ENCODE measurements at regions not wholly inside any gene's neighbourhood (a gene's known extent, or its start where the extent isn't known, plus 50 kb on each side); places are given as distances from the start of the nearest gene placed in this dataset.

GRCh38 chr12:89781946-89782550 lies 73.4 kb upstream of the ATP2B1 start:
- no peaks in the 10 kb centered on the region for H3K27me3 ChIP-seq (ENCODE audit: insufficient read depth, low read length)

GRCh38 chr12:89781156-89781555 lies 72.5 kb upstream of the ATP2B1 start:
- no peaks in the 10 kb centered on the region for H3K36me3 ChIP-seq (ENCODE audit: insufficient read depth, low read length)
- H3K4me3 ChIP-seq (ENCODE audit: low read depth, low read length) = no peak overlapping the region
- no peaks in the 10 kb centered on the region for H3K79me2 ChIP-seq (ENCODE audit: control insufficient read depth, insufficient read depth, low read length, unreplicated experiment)
- H3K27ac ChIP-seq (ENCODE audit: low read depth, low read length) = no peak overlapping the region
- H3K27me3 ChIP-seq (ENCODE audit: insufficient read depth, low read length) = no peaks in the 10 kb centered on the region
- no peaks in the 10 kb centered on the region for H3K4me1 ChIP-seq (ENCODE audit: control insufficient read depth, insufficient read depth, low read length, unreplicated experiment)
- no peak overlapping the region for H2AFZ ChIP-seq (ENCODE audit: low read length, unreplicated experiment)

More at GRCh38 chr12:89781946-89782550, 73.4 kb upstream of the ATP2B1 start:
- Histone ChIP-seq H3K79me2 (ENCODE audit: control insufficient read depth, insufficient read depth, low read length, unreplicated experiment) (no peaks in the 10 kb centered on the region), H3K4me1 (ENCODE audit: control insufficient read depth, insufficient read depth, low read length, unreplicated experiment) (no peaks in the 10 kb centered on the region), H3K4me3 (ENCODE audit: low read depth, low read length) (no peak overlapping the region), H2AFZ (ENCODE audit: low read length, unreplicated experiment) (no peak overlapping the region), H3K27ac (ENCODE audit: low read depth, low read length) (no peak overlapping the region), H3K36me3 (ENCODE audit: insufficient read depth, low read length) (no peaks in the 10 kb centered on the region)

DNA sequence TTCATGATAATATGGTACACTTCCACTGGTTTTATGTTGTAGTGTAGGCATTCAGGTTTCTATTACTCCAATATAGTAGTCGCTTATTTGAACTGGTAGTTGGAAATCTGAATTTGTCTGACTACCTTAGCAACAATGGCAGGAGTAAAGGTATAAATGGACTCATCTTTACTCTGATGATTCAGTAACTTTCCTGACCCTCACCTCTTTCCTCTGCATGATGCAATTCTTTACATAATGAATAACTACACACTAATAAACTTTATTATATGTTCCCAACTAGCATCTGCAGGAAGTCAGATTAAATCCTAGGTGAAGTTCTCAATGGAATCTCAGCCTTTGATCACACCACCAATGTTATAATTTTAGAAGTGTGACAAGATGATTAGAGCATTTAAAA lies 70.5 kb upstream of the ATP2B1 start:
- Histone ChIP-seq H3K36me3 (ENCODE audit: insufficient read depth, low read length) (no peaks in the 10 kb centered on the region), H3K4me3 (ENCODE audit: low read depth, low read length) (no peak overlapping the region), H3K4me1 (ENCODE audit: control insufficient read depth, insufficient read depth, low read length, unreplicated experiment) (no peaks in the 10 kb centered on the region), H2AFZ (ENCODE audit: low read length, unreplicated experiment) (no peak overlapping the region), H3K79me2 (ENCODE audit: control insufficient read depth, insufficient read depth, low read length, unreplicated experiment) (no peaks in the 10 kb centered on the region), H3K27ac (ENCODE audit: low read depth, low read length) (no peak overlapping the region), H3K27me3 (ENCODE audit: insufficient read depth, low read length) (no peaks in the 10 kb centered on the region)

- Histone ChIP-seq H3K27ac (ENCODE audit: low read depth, low read length) (no peak overlapping the region), H3K4me3 (ENCODE audit: low read depth, low read length) (no peak overlapping the region), H3K36me3 (ENCODE audit: insufficient read depth, low read length) (no peaks in the 10 kb centered on the region), H3K79me2 (ENCODE audit: control insufficient read depth, insufficient read depth, low read length, unreplicated experiment) (no peaks in the 10 kb centered on the region), H3K4me1 (ENCODE audit: control insufficient read depth, insufficient read depth, low read length, unreplicated experiment) (no peaks in the 10 kb centered on the region), H2AFZ (ENCODE audit: low read length, unreplicated experiment) (no peak overlapping the region), H3K27me3 (ENCODE audit: insufficient read depth, low read length) (no peaks in the 10 kb centered on the region)
These were observed 69.2 kb upstream of the ATP2B1 start for GRCh38 chr12:89777733-89778379.

DNA sequence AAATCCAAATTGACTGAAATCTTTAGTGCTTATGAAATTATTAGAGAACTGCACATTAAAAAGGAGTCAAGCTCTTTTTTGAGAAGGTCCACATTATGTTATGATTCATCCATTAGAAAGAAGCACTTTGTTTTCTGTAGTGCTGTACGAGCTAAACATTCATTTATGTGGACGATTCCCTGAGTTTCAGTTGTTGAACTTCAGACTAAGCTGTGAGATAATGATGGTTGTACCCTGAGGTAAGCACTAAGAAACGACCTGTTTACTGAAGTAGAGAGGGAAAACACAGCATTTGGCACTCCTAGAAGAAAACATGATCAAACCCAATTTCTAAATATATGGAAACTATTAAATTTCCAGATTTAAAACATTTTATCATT lies 67.3 kb upstream of the ATP2B1 start:
- no peaks in the 10 kb centered on the region for H3K4me1 ChIP-seq (ENCODE audit: control insufficient read depth, insufficient read depth, low read length, unreplicated experiment)
- H3K79me2 ChIP-seq (ENCODE audit: control insufficient read depth, insufficient read depth, low read length, unreplicated experiment) = no peaks in the 10 kb centered on the region

GRCh38 chr12:89775063-89775985 lies 66.7 kb upstream of the ATP2B1 start:
- Histone ChIP-seq H3K79me2 (ENCODE audit: control insufficient read depth, insufficient read depth, low read length, unreplicated experiment) (no peaks in the 10 kb centered on the region), H2AFZ (ENCODE audit: low read length, unreplicated experiment) (no peak overlapping the region), H3K27me3 (ENCODE audit: insufficient read depth, low read length) (no peaks in the 10 kb centered on the region), H3K36me3 (ENCODE audit: insufficient read depth, low read length) (no peaks in the 10 kb centered on the region), H3K27ac (ENCODE audit: low read depth, low read length) (no peak overlapping the region), H3K4me3 (ENCODE audit: low read depth, low read length) (no peak overlapping the region), H3K4me1 (ENCODE audit: control insufficient read depth, insufficient read depth, low read length, unreplicated experiment) (no peaks in the 10 kb centered on the region)

More for the DNA sequence above, 67.3 kb upstream of the ATP2B1 start:
- Histone ChIP-seq H2AFZ (ENCODE audit: low read length, unreplicated experiment) (no peak overlapping the region), H3K27me3 (ENCODE audit: insufficient read depth, low read length) (no peaks in the 10 kb centered on the region), H3K27ac (ENCODE audit: low read depth, low read length) (no peak overlapping the region), H3K36me3 (ENCODE audit: insufficient read depth, low read length) (no peaks in the 10 kb centered on the region), H3K4me3 (ENCODE audit: low read depth, low read length) (no peak overlapping the region)

DNA sequence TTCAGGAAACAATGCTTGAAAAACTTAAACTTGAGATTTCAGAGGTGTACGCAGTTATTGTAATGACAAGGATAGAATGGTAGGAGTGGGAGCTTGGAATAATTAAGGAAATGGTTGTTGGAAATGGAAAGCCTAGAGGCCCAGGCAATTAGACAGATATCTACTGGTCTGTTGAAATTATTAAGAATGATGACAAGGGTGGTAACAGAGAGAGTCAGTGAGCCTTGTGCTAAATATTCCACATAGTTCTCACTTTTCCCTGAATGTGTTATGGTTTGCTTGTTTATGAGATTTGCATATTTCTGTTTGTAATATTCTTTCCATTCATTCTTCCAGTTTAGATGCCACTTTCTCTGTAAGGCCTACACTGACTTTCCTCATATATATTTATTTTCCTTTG lies 66.0 kb upstream of the ATP2B1 start:
- no peaks in the 10 kb centered on the region for H3K36me3 ChIP-seq (ENCODE audit: insufficient read depth, low read length)
- H2AFZ ChIP-seq (ENCODE audit: low read length, unreplicated experiment) = no peak overlapping the region
- peaks cover 3% of the 10 kb centered on the region for H3K4me1 ChIP-seq (ENCODE audit: control insufficient read depth, insufficient read depth, low read length, unreplicated experiment)

GRCh38 chr12:89770391-89770790 lies 61.8 kb upstream of the ATP2B1 start:
- Histone ChIP-seq H2AFZ (ENCODE audit: low read length, unreplicated experiment) (no peak overlapping the region), H3K36me3 (ENCODE audit: insufficient read depth, low read length) (no peaks in the 10 kb centered on the region), H3K4me1 (ENCODE audit: control insufficient read depth, insufficient read depth, low read length, unreplicated experiment) (peaks cover 16% of the 10 kb centered on the region), H3K27ac (ENCODE audit: low read depth, low read length) (no peak overlapping the region), H3K79me2 (ENCODE audit: control insufficient read depth, insufficient read depth, low read length, unreplicated experiment) (no peaks in the 10 kb centered on the region), H3K27me3 (ENCODE audit: insufficient read depth, low read length) (no peaks in the 10 kb centered on the region), H3K4me3 (ENCODE audit: low read depth, low read length) (no peak overlapping the region)

More for the DNA sequence above, 66.0 kb upstream of the ATP2B1 start:
- H3K79me2 ChIP-seq (ENCODE audit: control insufficient read depth, insufficient read depth, low read length, unreplicated experiment) = no peaks in the 10 kb centered on the region
- no peak overlapping the region for H3K27ac ChIP-seq (ENCODE audit: low read depth, low read length)
- H3K27me3 ChIP-seq (ENCODE audit: insufficient read depth, low read length) = no peaks in the 10 kb centered on the region
- H3K4me3 ChIP-seq (ENCODE audit: low read depth, low read length) = no peak overlapping the region

GRCh38 chr12:89769483-89769818 lies 60.8 kb upstream of the ATP2B1 start:
- no peak overlapping the region for H3K4me3 ChIP-seq (ENCODE audit: low read depth, low read length)
- H3K27ac ChIP-seq (ENCODE audit: low read depth, low read length) = peak overlapping the region; percentile 90
- H3K4me1 ChIP-seq (ENCODE audit: control insufficient read depth, insufficient read depth, low read length, unreplicated experiment) = peaks cover 16% of the 10 kb centered on the region
- no peaks in the 10 kb centered on the region for H3K79me2 ChIP-seq (ENCODE audit: control insufficient read depth, insufficient read depth, low read length, unreplicated experiment)
- H3K27me3 ChIP-seq (ENCODE audit: insufficient read depth, low read length) = no peaks in the 10 kb centered on the region
- no peaks in the 10 kb centered on the region for H3K36me3 ChIP-seq (ENCODE audit: insufficient read depth, low read length)
- H2AFZ ChIP-seq (ENCODE audit: low read length, unreplicated experiment) = no peak overlapping the region

DNA sequence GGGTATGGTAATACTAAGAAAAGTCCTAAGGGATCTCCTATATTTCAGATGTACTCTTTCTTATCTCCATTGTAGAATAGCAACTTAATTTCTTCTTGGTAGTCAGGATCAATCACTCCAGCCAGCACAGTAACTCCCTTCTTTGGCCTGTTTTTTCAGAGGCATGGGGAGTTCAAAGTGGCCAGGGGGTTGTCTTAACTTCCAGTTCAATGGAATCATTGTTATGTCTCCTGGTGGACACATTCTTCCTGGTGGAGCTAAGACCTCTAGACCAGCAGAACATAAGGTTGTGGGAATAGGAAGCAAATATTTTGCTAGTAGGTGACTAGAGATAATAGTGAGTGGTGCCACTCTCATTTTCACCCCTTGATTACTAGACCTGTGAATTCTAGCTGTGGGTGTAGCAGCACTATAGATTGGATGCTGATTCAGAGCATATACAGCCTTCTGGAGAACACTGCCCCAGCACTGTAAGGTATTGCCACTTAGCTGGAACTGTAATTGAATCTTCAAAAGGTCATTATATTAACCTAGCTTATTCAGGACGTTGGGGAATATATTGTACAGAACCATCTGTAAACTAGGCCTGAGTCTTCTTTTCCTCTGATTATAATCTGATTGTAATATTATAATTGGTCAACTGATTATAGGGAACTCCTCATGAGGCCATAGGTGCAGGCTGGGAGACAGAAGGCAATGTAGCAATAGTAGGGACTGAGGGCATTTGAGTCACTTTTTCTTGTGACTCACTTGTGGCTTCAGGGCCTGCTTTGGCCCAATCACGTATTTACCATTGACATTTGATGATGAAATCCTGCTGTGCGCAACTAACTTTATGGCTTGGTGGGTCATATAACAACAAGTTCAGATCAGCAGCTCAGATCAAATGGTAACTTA lies 60.2 kb upstream of the ATP2B1 start:
- no peaks in the 10 kb centered on the region for H3K36me3 ChIP-seq (ENCODE audit: insufficient read depth, low read length)
- H3K79me2 ChIP-seq (ENCODE audit: control insufficient read depth, insufficient read depth, low read length, unreplicated experiment) = no peaks in the 10 kb centered on the region
- H3K27me3 ChIP-seq (ENCODE audit: insufficient read depth, low read length) = no peaks in the 10 kb centered on the region
- peak overlapping the region; percentile 90 for H3K27ac ChIP-seq (ENCODE audit: low read depth, low read length)
- no peak overlapping the region; the same call in 1 of the 2 replicates for H3K4me3 ChIP-seq (ENCODE audit: low read depth, low read length)
- H3K4me1 ChIP-seq (ENCODE audit: control insufficient read depth, insufficient read depth, low read length, unreplicated experiment) = peaks cover 16% of the 10 kb centered on the region
- H2AFZ ChIP-seq (ENCODE audit: low read length, unreplicated experiment) = peak overlapping the region; percentile 61
